Immature natural killer cell (primary cell): ENCODE measurements at regions not wholly inside any gene's neighbourhood (a gene's known extent, or its start where the extent isn't known, plus 50 kb on each side); places are given as distances from the start of the nearest gene placed in this dataset.

Experiments used
- DNase-seq, 3 donors: peaks; one replicate each; pipeline ENCODE4 v3.0.0; 2022; ENCODE audit warnings: mixed read lengths in 1 of 3
- H3K27ac Mint-ChIP-seq, 6 donors: one replicate each; pipeline ENCODE4 v1.8.0; 2020; ENCODE audit warnings: mixed read lengths in 6 of 6, mild to moderate bottlenecking in 5 of 6, inconsistent platforms in 4 of 6, moderate library complexity in 3 of 6
- H3K27me3 Mint-ChIP-seq, 3 donors: one replicate each; pipeline ENCODE4 v1.8.0; 2020 to 2021; ENCODE audit warnings: low read depth in 3 of 3, mild to moderate bottlenecking in 3 of 3, mixed read lengths in 3 of 3, moderate library complexity in 3 of 3, inconsistent platforms in 1 of 3
- H3K36me3 Mint-ChIP-seq, 3 donors: one replicate each; pipeline ENCODE4 v1.8.0; 2020; ENCODE audit warnings: mixed read lengths in 3 of 3, inconsistent platforms in 2 of 3, mild to moderate bottlenecking in 2 of 3
- H3K4me1 Mint-ChIP-seq, 2 donors: one replicate each; pipeline ENCODE4 v1.8.0; 2020; ENCODE audit warnings: inconsistent platforms in 2 of 2, mild to moderate bottlenecking in 2 of 2, mixed read lengths in 2 of 2, moderate library complexity in 1 of 2
- H3K4me3 Mint-ChIP-seq, 5 donors: one replicate each; pipeline ENCODE4 v1.8.0; 2020; ENCODE audit warnings: mild to moderate bottlenecking in 5 of 5, mixed read lengths in 5 of 5, inconsistent platforms in 3 of 5, moderate library complexity in 3 of 5
- H3K9me3 Mint-ChIP-seq, 6 donors: one replicate each; pipeline ENCODE4 v1.8.0; 2020; ENCODE audit warnings: mild to moderate bottlenecking in 6 of 6, mixed read lengths in 6 of 6, inconsistent platforms in 4 of 6, moderate library complexity in 3 of 6

DNA sequence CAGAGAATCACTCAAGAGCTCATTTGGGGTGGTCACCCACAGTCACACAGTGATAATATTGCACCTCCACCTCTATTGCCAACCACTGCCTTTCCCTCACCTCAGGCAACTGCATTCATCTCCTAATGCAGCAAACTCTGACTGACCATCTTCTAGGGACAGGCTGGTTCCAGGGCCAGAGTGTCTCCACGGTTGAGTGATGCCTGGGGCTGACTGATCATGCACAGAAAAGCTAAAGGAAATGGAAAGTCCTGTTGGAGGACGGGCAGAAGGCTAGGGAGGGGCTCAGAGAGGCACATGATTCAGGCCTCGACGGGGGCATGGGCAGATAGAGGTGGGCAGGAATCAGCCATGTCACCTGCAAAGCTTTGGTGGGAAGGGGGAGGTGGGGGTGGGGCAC is 127.1 kb upstream of the TNS3 start:
- Mint-ChIP-seq H3K9me3 (no peaks in the 10 kb centered on the region), H3K4me1 (no peaks in the 10 kb centered on the region), H3K36me3 (no peaks in the 10 kb centered on the region), H3K27me3 (peaks cover 0 to 3% (median 0%) of the 10 kb centered on the region in 3 donors), H3K27ac (no peak overlapping the region), H3K4me3 (no peak overlapping the region)
- no peak for DNase-seq

DNA sequence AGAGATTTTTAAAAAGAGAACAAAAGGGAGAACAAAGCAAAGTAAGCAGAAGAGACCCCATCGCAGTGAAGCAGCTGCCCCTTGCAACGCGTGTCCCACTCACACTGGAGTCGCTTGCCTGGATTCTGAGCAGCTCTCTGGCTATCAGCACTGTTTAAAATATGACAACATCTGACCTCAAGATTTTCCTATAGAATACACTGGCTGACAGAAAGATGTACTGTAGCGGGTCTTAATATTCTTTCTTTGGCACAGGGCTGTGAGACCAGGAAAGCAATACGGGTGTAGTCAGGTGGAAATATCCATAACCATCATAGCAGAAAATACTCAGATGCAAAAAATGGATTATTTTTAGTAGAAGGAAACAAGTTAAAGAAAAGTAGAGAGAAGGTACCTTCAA is 125.7 kb upstream of the TNS3 start:
- DNase-seq = no peak
- Mint-ChIP-seq H3K27ac (no peak overlapping the region), H3K9me3 (no peaks in the 10 kb centered on the region), H3K27me3 (peaks cover 0 to 3% (median 0%) of the 10 kb centered on the region in 3 donors), H3K4me1 (no peaks in the 10 kb centered on the region), H3K4me3 (no peak overlapping the region), H3K36me3 (no peaks in the 10 kb centered on the region)

DNA sequence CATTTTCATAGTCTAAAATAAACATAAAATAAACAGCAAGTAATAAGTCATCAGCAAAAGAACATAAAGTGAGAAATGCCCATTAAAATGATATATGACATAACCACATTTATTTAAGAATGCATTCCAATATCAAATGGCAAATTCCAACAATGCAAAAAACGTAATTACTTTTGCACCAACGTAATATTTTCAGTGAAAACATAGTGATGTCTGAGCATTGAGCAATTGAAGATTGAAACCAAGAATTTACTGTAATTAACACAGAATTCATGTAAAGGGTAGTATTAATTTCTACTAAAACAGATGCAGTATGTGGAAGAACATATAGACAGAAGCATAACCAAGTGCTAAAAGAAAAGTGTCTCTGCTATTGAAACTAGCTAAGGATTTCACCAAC is 123.0 kb upstream of the TNS3 start:
- Mint-ChIP-seq H3K27ac (no peak overlapping the region), H3K36me3 (no peaks in the 10 kb centered on the region)
- no peak for DNase-seq

DNA sequence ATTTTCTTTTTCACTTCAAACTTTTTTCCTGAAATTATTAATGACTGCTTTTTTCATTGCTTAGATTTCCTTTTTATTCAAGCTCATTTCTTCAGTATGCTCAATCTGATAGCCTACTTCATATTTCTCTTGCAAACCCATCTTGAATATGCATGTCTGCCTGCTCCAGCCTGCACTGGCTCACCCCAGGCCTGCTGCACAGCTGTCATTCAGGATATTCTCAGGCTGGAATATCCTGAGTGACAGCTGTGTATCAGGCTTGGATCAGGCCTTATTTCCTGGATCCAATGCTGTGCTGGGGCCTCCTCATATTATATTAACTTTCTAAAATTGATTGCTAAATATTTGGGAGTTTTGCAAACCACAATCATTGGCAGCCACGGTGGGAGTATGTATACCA is 120.2 kb upstream of the TNS3 start:
- no peaks in the 10 kb centered on the region for H3K36me3 Mint-ChIP-seq
- no peak overlapping the region for H3K27ac Mint-ChIP-seq
- no peak for DNase-seq
- H3K4me3 Mint-ChIP-seq = no peak overlapping the region
- peaks cover 0 to 2% (median 0%) of the 10 kb centered on the region in 6 donors for H3K9me3 Mint-ChIP-seq
- H3K27me3 Mint-ChIP-seq = peaks cover 0 to 4% (median 2%) of the 10 kb centered on the region in 3 donors
- H3K4me1 Mint-ChIP-seq = no peaks in the 10 kb centered on the region

More for the DNA sequence above, 123.0 kb upstream of the TNS3 start:
- H3K9me3 Mint-ChIP-seq = no peaks in the 10 kb centered on the region
- H3K27me3 Mint-ChIP-seq = peaks cover 2 to 3% (median 2%) of the 10 kb centered on the region in 3 donors
- H3K4me1 Mint-ChIP-seq = no peaks in the 10 kb centered on the region
- no peak overlapping the region for H3K4me3 Mint-ChIP-seq

DNA sequence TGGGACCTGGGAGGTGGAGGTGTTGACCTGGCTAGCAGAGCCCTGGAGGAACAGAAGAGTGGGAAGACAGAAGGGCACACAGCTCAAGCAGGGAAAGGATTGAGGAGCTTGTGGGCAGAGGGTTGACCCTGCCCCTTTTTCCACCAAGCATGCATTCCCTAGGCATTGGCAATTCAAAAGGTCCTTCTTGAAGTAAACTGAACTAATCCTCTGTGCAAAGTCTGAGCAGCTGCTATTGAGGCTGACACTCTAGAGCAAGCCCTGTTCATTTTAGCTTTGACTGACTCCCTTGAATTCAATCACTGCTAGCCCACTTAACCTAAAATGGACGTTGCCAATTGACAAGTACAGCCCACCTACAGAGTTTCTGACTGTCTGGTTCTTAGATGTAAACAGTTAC is 116.5 kb upstream of the TNS3 start:
- Mint-ChIP-seq H3K4me1 (no peaks in the 10 kb centered on the region), H3K27ac (no peak overlapping the region), H3K36me3 (no peaks in the 10 kb centered on the region), H3K4me3 (no peak overlapping the region), H3K27me3 (peaks cover 0 to 4% (median 2%) of the 10 kb centered on the region in 3 donors), H3K9me3 (peaks cover 0 to 2% (median 0%) of the 10 kb centered on the region in 6 donors)
- no peak for DNase-seq

DNA sequence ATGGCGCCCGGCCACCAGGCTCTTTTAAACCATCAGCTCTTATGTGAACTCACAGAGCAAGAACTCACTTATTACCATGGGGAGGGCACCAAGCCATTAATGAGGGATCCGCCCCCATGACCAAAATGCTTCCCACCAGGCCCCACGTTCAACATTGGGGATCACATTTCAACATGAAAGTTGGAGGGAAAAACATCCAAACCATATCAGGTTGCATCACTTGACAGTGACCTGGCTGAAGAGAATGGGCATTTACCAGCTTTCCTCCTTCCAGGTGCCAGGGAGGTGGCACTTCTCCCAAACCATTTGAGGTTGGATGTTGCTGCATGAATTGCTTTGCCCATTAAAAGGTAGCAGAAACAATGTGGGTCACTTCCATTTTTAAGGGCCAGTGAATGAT is 115.6 kb upstream of the TNS3 start:
- Mint-ChIP-seq H3K4me3 (no peak overlapping the region), H3K9me3 (peaks cover 0 to 2% (median 0%) of the 10 kb centered on the region in 6 donors), H3K4me1 (no peaks in the 10 kb centered on the region), H3K36me3 (no peaks in the 10 kb centered on the region), H3K27me3 (peaks cover 2 to 5% (median 4%) of the 10 kb centered on the region in 3 donors), H3K27ac (no peak overlapping the region)
- DNase-seq = no peak

DNA sequence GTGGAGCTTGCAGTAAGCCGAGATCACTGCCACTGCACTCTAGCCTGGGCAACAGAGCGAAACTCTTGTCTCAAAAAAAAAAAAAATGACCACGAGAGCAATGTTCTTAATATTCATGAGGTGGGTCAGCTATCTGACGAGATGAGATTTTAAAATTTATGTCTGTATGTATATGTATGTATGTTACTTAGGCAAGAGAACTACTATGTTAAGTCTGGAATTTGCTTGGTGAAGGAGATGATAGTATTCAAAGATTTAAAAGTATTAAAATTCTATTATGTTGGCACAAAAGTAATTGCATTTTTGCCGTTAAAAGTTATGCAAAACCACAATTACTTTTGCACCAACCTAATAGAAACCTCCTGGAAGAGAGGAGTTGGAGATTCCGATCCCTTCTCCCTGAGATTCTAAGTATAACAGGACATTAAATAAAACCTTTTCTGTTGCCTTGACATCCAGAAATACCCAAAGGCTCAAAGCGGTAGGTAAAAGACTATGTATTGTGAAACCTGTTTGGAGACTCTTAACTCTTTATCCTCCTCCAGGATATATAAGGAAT is 114.3 kb upstream of the TNS3 start:
- Mint-ChIP-seq H3K9me3 (peaks cover 0 to 2% (median 0%) of the 10 kb centered on the region in 6 donors), H3K36me3 (no peaks in the 10 kb centered on the region), H3K27me3 (peaks cover 0 to 5% (median 2%) of the 10 kb centered on the region in 3 donors), H3K4me1 (no peaks in the 10 kb centered on the region), H3K27ac (no peak overlapping the region), H3K4me3 (no peak overlapping the region)
- no peak for DNase-seq

DNA sequence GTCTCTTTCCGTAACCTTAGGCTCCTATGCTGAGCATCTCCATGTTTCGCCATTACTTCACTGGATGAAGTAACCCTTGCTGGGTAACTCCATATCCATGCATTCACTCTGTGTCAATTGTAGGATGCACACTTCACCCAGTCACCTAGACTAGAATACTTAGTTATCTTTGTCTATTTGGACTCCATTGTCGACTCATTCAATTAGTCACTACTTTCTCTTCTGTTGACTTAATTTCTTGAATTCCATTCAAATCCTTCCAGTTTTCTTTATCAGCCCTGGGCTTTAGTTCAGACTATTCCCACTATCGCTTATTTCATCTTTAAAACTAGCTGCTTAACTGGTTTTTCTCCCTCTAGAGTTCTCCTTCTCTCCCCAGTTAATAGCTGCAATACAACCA is 111.3 kb upstream of the TNS3 start:
- peaks cover 2 to 5% of the 10 kb centered on the region in 2 donors for H3K4me1 Mint-ChIP-seq
- H3K4me3 Mint-ChIP-seq = no peak overlapping the region
- no peak for DNase-seq
- H3K27me3 Mint-ChIP-seq = peaks cover 0 to 5% (median 2%) of the 10 kb centered on the region in 3 donors
- H3K36me3 Mint-ChIP-seq = no peaks in the 10 kb centered on the region
- H3K27ac Mint-ChIP-seq = no peak overlapping the region
- peaks cover 0 to 2% (median 0%) of the 10 kb centered on the region in 6 donors for H3K9me3 Mint-ChIP-seq

DNA sequence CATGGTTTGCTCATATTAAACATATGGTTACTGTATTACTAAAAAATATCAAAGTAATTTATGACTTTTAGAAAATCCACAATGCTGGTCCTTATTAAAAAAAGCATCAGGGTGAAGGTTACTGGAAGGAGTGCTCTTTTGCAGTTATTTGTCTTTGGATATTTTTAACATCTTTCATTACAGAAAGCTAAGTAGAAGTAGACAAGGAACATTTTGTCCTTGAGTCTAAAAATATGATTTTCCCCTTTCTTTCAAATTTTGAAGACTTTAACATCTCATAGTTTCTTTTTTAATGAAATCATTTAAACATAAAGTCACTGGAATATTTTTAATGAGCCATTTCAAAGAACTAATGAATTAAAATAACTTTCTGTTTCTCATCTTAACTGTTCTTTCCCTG is 110.1 kb upstream of the TNS3 start:
- no peak for DNase-seq
- no peak overlapping the region for H3K27ac Mint-ChIP-seq
- no peaks in the 10 kb centered on the region for H3K9me3 Mint-ChIP-seq
- H3K4me1 Mint-ChIP-seq = peaks cover 2 to 5% of the 10 kb centered on the region in 2 donors
- peaks cover 0 to 5% (median 0%) of the 10 kb centered on the region in 3 donors for H3K27me3 Mint-ChIP-seq
- H3K36me3 Mint-ChIP-seq = no peaks in the 10 kb centered on the region
- no peak overlapping the region for H3K4me3 Mint-ChIP-seq

DNA sequence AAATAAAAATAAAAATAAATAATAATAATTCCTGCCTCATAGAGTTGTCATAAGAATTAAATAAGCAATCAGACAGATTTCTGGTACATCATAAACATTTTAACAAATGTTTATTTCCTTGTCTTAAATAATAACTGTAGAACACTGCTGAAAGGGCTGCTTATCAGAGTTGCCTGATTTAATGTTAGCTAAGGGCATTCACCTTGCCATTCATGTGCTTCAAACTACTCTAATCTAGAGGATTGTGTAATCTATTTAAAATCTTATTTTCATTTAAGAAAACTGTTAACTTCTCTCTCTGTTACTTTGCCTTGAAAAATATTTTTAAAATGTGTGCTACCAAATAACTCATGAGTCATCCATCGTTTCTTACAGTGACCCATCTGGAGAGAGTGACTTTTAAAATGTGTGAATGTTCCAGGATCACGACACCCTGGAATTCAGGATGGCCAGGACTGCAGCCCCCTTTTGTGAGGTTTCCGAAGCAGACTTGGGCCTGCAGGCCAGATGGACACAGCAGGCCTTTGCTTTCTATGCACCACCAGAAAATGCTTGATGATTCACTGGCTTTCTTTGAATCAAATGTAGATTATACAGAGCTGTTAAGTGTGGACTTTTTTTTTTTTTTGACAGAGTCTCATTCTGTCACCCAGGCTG is 109.1 kb upstream of the TNS3 start:
- Mint-ChIP-seq H3K27ac (no peak overlapping the region), H3K36me3 (no peaks in the 10 kb centered on the region), H3K4me1 (peaks cover 2 to 5% of the 10 kb centered on the region in 2 donors), H3K27me3 (peaks cover 0 to 5% (median 0%) of the 10 kb centered on the region in 3 donors), H3K4me3 (no peak overlapping the region), H3K9me3 (no peaks in the 10 kb centered on the region)
- DNase-seq = no peak

DNA sequence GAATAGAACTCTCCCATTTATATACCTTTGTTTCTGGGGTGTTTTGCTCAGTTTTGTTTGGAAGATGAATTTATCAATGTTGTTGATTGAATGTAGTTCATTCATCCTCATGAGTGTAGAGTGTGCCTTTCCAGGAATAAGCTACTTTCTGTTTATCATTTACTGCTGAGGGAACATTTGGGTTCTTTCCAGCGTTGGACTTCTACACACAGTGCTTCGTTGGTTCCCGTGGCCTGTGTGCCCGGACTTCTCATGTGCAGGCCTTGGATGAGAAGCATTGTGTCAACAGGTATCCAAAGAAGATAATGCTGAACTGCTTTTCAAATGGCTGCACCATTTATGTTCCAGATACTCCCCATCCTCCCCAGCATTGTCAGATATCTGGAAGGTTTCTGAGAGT is 107.6 kb upstream of the TNS3 start:
- H3K36me3 Mint-ChIP-seq = no peaks in the 10 kb centered on the region
- peaks cover 0 to 5% (median 0%) of the 10 kb centered on the region in 3 donors for H3K27me3 Mint-ChIP-seq
- H3K4me3 Mint-ChIP-seq = no peak overlapping the region
- peaks cover 2 to 5% of the 10 kb centered on the region in 2 donors for H3K4me1 Mint-ChIP-seq
- no peak for DNase-seq
- no peak overlapping the region for H3K27ac Mint-ChIP-seq
- no peaks in the 10 kb centered on the region for H3K9me3 Mint-ChIP-seq

DNA sequence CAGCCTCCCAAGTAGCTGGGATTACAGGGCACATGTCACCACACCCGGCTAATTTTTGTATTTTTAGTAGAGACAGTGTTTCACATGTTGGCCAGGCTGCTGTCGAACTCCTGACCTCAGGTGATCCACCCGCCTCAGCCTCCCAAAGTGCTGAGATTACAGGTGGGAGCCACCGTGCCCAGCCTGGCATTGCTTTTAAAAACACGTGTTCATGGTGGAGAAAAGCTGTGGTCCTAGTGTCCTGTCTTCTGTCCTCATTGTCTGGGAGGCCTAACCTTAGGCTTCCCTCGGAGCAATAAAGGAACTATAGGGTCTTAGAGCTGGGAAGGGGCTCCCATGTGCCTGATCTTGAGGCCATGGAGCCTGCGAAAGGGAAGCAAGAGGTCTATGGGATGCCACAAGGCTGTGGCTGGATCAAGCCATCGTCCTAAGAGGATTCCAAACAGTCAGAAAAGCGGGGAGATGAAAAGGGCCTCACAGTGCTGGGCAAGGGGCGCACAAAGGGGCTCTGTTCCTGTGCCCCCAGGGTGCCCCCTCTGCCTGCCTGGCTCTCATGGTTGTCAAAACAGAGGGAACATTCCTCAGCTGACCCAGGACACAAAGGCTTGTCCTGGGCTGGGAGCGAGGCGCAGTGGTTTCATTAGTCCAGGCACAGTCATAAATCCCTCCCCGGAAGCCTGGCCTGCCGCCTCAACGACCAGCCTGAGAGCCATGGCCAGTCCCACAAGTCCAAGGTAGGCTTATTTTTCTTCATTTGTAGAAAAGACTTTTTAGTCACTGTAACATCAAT is 106.6 kb upstream of the TNS3 start:
- Mint-ChIP-seq H3K4me3 (no peak overlapping the region), H3K27me3 (peaks cover 0 to 5% (median 0%) of the 10 kb centered on the region in 3 donors), H3K4me1 (peaks cover 3 to 7% of the 10 kb centered on the region in 2 donors), H3K9me3 (no peaks in the 10 kb centered on the region), H3K36me3 (no peaks in the 10 kb centered on the region), H3K27ac (no peak overlapping the region)
- no peak for DNase-seq

DNA sequence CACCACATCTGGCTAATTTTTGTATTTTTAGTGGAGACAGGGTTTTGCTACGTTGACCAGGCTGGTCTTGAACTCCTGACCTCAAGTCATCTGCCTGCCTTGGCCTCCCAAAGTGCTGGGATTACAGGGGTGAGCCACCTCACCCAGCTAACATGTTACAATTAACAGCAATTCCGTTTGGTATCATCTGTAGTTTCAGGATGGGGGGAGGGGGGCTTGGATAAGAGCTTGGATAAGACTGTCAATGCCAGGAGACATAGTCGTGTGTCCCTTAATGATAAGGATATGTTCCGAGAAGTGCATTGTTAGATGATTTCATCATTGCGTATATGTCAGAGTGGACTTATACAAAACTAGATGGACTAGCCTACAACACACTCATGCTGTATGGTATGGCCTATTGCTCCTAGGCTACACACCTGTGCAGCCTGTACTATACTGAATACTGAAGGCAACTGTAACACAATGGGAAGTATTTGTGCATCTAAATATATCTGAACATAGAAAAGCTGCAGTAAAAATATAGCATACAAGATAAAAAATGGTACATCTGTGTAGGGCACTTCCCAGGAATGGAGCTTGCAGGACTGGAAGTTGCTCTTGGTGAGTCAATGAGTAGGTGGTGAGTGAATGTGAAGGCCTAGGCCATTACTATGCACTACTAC is 103.9 kb upstream of the TNS3 start:
- peaks cover 6 to 20% of the 10 kb centered on the region in 2 donors for H3K4me1 Mint-ChIP-seq
- H3K4me3 Mint-ChIP-seq = no peak overlapping the region

DNA sequence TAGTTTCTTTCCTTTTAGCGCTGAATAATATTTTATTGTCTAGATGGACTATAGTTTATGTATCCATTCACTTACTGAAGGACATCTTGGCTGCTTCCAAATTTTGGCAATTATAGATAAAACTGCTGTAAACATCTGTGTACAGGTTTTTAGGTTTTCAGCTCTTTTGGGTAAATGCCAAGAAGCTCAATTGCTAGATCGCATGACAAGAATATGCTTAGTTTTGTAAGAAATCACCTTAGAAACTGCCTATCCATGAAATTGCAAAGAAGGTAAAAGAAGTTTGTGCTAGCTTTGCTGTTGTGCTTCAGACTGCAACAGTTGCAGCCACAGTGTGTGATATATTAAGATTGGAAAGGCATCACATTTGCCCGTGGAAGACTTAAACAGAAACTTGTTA is 103.2 kb upstream of the TNS3 start:
- Mint-ChIP-seq H3K9me3 (no peaks in the 10 kb centered on the region), H3K4me3 (no peak overlapping the region)

More for the DNA sequence above, 103.9 kb upstream of the TNS3 start:
- H3K36me3 Mint-ChIP-seq = no peaks in the 10 kb centered on the region
- no peaks in the 10 kb centered on the region for H3K9me3 Mint-ChIP-seq
- peaks cover 0 to 1% (median 0%) of the 10 kb centered on the region in 3 donors for H3K27me3 Mint-ChIP-seq
- DNase-seq = no peak
- H3K27ac Mint-ChIP-seq = no peak overlapping the region

More for the DNA sequence above, 103.2 kb upstream of the TNS3 start:
- no peaks in the 10 kb centered on the region for H3K36me3 Mint-ChIP-seq
- H3K4me1 Mint-ChIP-seq = peaks cover 6 to 20% of the 10 kb centered on the region in 2 donors
- DNase-seq = no peak
- peaks cover 0 to 2% (median 0%) of the 10 kb centered on the region in 3 donors for H3K27me3 Mint-ChIP-seq
- no peak overlapping the region for H3K27ac Mint-ChIP-seq
